Nephron progenitor cell (in vitro differentiated cells): ENCODE measurements at regions not wholly inside any gene's neighbourhood (a gene's known extent, or its start where the extent isn't known, plus 50 kb on each side); places are given as distances from the start of the nearest gene placed in this dataset.

Source experiments
- DNase-seq: peaks from one replicate; pipeline ENCODE4 v3.0.0; 2021
- H3K27ac Mint-ChIP-seq: 2 replicates; pipeline ENCODE4 v1.8.0; 2021; ENCODE audit warnings: mild to moderate bottlenecking, moderate library complexity, mixed read lengths
- H3K27me3 Mint-ChIP-seq: 2 replicates; pipeline ENCODE4 v1.8.0; 2021; ENCODE audit warnings: mild to moderate bottlenecking, low read depth, mixed read lengths; ENCODE audit not compliant: poor library complexity
- H3K36me3 Mint-ChIP-seq: 2 replicates; pipeline ENCODE4 v1.8.0; 2021; ENCODE audit warnings: low read depth, mixed read lengths
- H3K4me1 Mint-ChIP-seq: 2 replicates; pipeline ENCODE4 v1.8.0; 2021; ENCODE audit warnings: mixed read lengths
- H3K4me3 Mint-ChIP-seq: 2 replicates; pipeline ENCODE4 v1.8.0; 2021; ENCODE audit warnings: mild to moderate bottlenecking, moderate library complexity, mixed read lengths
- H3K9me3 Mint-ChIP-seq: 2 replicates; pipeline ENCODE4 v1.8.0; 2021; ENCODE audit warnings: mild to moderate bottlenecking, moderate library complexity, mixed read lengths
- CTCF ChIP-seq: fragments of 200-600 bp; sonication (generic); IDR thresholded peaks from 2 replicates; pipeline ENCODE4 v1.5.0; 2021; ENCODE audit warnings: antibody characterized with exemption

- H3K9me3 Mint-ChIP-seq = no peaks in the 10 kb centered on the region
- no peak for TF ChIP-seq CTCF
- H3K4me3 Mint-ChIP-seq = no peak overlapping the region
- H3K36me3 Mint-ChIP-seq = no peaks in the 10 kb centered on the region
- DNase-seq = no peak
- peaks cover 17% of the 10 kb centered on the region for H3K27me3 Mint-ChIP-seq
- peaks cover 14% of the 10 kb centered on the region for H3K4me1 Mint-ChIP-seq
- no peak overlapping the region for H3K27ac Mint-ChIP-seq
Observed at GRCh38 chr17:56697190-56697589, 103.7 kb downstream of the NOG start.

DNA sequence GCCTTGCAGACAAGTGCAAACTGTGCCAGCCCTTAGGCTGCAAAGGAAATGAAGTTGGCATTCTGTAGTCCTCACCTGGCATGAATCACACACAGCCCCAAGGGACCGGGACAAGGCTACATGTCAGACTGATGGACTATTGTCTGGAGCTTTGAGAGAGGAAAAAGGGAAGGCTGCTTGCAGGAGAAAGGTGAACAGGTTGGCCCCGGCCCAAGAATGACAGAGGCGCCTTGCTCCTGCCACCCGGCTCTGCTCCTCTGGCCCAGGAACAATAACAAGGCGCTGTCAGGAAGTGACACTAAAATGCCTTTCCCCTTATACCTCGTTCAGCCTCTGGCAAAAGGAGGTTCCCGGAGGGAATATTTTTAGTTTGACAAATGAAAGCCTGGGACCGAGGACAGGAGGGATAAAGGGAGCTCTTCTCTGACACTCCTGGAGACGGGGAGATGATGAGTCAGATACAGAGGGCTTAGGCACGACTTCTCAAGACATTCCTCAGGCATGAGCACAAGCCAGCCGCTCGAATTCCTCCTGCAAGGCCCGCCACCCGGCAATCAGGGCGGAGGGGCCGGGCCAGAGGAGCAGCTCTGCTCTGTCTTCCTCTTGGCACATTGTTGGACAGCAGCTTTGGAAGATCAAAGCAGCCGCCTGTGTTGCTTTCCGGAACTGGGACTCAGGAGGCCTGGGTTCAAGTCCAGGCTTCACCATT, 105.8 kb downstream of the NOG start:
- Mint-ChIP-seq H3K27me3 (peaks cover 18% of the 10 kb centered on the region), H3K36me3 (no peaks in the 10 kb centered on the region), H3K4me1 (peaks cover 15% of the 10 kb centered on the region), H3K9me3 (no peaks in the 10 kb centered on the region), H3K4me3 (no peak overlapping the region), H3K27ac (no peak overlapping the region)
- TF ChIP-seq CTCF = no peak
- peak; percentile 55 for DNase-seq

DNA sequence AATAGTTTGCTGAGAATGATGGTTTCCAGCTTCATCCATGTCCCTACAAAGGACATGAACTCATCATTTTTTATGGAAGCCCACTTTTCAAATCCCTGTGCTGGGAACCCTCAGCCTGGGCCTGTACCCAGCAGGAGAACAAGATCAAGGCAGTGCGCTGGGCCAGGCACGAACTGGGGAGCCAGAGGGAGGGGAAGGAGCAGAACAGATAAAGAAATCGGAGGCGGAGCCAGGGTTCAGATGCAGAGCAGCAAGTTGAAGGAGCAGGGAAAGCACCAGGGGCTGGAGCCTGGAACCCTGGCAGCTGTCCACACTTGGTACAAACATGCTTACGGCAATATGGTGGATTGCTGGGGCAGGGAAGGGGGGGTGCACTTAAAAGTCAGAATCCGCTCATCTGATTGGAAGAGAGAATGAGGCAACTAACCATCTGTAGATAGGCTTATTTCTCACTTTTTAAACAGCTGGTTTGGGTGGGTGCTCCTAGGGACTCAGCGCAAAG, 107.5 kb downstream of the NOG start:
- H3K36me3 Mint-ChIP-seq = no peaks in the 10 kb centered on the region
- TF ChIP-seq CTCF = no peak
- no peak overlapping the region for H3K27ac Mint-ChIP-seq
- H3K4me3 Mint-ChIP-seq = no peak overlapping the region
- peaks cover 27% of the 10 kb centered on the region for H3K4me1 Mint-ChIP-seq
- peaks cover 19% of the 10 kb centered on the region for H3K27me3 Mint-ChIP-seq
- no peaks in the 10 kb centered on the region for H3K9me3 Mint-ChIP-seq
- no peak for DNase-seq

GRCh38 chr17:56707312-56708219, 114.1 kb downstream of the NOG start:
- DNase-seq = peak; percentile 45
- Mint-ChIP-seq H3K27me3 (peaks cover 13% of the 10 kb centered on the region), H3K9me3 (no peaks in the 10 kb centered on the region), H3K4me1 (peaks cover 39% of the 10 kb centered on the region), H3K27ac (peak overlapping the region; percentile 74), H3K36me3 (no peaks in the 10 kb centered on the region), H3K4me3 (no peak overlapping the region)
- TF ChIP-seq CTCF = no peak

DNA sequence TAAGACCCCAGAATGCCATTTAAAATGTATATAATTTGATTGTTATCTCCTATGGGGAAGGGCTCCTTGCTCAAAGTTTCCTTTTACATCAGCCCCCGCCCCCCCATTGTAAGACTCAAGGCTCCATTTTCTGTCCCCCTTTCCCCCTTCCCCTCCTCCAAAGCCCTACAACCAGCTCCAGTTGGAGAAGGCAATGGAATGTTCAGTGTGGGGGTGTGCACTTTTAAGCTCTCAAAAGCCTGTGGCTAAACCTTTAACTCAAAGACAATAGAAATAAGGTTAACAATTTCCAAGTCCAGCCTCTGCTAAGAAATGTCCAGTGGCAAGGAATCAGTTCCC, 114.7 kb downstream of the NOG start:
- Mint-ChIP-seq H3K27me3 (peaks cover 14% of the 10 kb centered on the region), H3K9me3 (no peaks in the 10 kb centered on the region), H3K27ac (no peak overlapping the region), H3K4me3 (no peak overlapping the region), H3K4me1 (peaks cover 39% of the 10 kb centered on the region), H3K36me3 (no peaks in the 10 kb centered on the region)
- no peak for DNase-seq
- TF ChIP-seq CTCF = no peak
